IPS DF 4.7 (cell line): ENCODE measurements at regions not wholly inside any gene's neighbourhood (a gene's known extent, or its start where the extent isn't known, plus 50 kb on each side); places are given as distances from the start of the nearest gene placed in this dataset.
"Not testable (repeated sequence)": the region's sequence is repeated elsewhere in the genome, so short reads cannot be mapped to it uniquely, and the experiment has no call there.

Experiments used
- DNase-seq: peaks from one replicate; pipeline ENCODE4 v3.0.0-alpha.2; 2013; ENCODE audit warnings: low spot score; ENCODE audit errors: extremely low read depth

GRCh38 chr1:55476445-55477015 lies 261.4 kb upstream of the USP24 start:
- DNase-seq: no peak

GRCh38 chr1:55474168-55474786 lies 259.1 kb upstream of the USP24 start:
- DNase-seq: no peak

GRCh38 chr1:55473661-55474060 lies 258.5 kb upstream of the USP24 start:
- DNase-seq: no peak

GRCh38 chr1:55472784-55473183 lies 257.6 kb upstream of the USP24 start:
- DNase-seq: no peak

- no peak for DNase-seq
These were observed 257.0 kb upstream of the USP24 start for GRCh38 chr1:55472115-55472514.

- no peak for DNase-seq
These were observed 253.1 kb upstream of the USP24 start for GRCh38 chr1:55468142-55468795.

GRCh38 chr1:55466921-55467320 lies 251.8 kb upstream of the USP24 start:
- DNase-seq: no peak

GRCh38 chr1:55466373-55466772 lies 251.2 kb upstream of the USP24 start:
- DNase-seq: no peak

GRCh38 chr1:55464550-55464949 lies 249.4 kb upstream of the USP24 start:
- DNase-seq: no peak

GRCh38 chr1:55463814-55464475 lies 248.8 kb upstream of the USP24 start:
- DNase-seq: no peak

- no peak for DNase-seq
These were observed 242.7 kb upstream of the USP24 start for GRCh38 chr1:55457874-55458273.

- DNase-seq: no peak
These were observed 241.8 kb upstream of the USP24 start for GRCh38 chr1:55456971-55457370.

GRCh38 chr1:55448261-55448660 lies 233.1 kb upstream of the USP24 start:
- DNase-seq: no peak

- no peak for DNase-seq
These were observed 232.3 kb upstream of the USP24 start for GRCh38 chr1:55447488-55447887.

- no peak for DNase-seq
These were observed 231.2 kb upstream of the USP24 start for GRCh38 chr1:55446351-55446750.

GRCh38 chr1:55445416-55445815 lies 230.3 kb upstream of the USP24 start:
- no peak for DNase-seq

GRCh38 chr1:55444667-55445066 lies 229.5 kb upstream of the USP24 start:
- no peak for DNase-seq

- no peak for DNase-seq
These were observed 228.2 kb upstream of the USP24 start for GRCh38 chr1:55443175-55443915.

- DNase-seq: no peak
These were observed 226.3 kb upstream of the USP24 start for GRCh38 chr1:55441489-55441888.

GRCh38 chr1:55437692-55438091 lies 222.5 kb upstream of the USP24 start:
- no peak for DNase-seq

- DNase-seq: not testable (repeated sequence)
These were observed 215.6 kb upstream of the USP24 start for GRCh38 chr1:55430720-55431119.

- DNase-seq: not testable (repeated sequence)
These were observed 215.0 kb upstream of the USP24 start for GRCh38 chr1:55430206-55430605.
